Upper lobe of left lung (tissue), 6 donors: ENCODE measurements at regions not wholly inside any gene's neighbourhood (a gene's known extent, or its start where the extent isn't known, plus 50 kb on each side); places are given as distances from the start of the nearest gene placed in this dataset.

Source experiments
- ATAC-seq, 2 donors: fragments of 200-7000 bp; cut with Tn5 transposase; one replicate each; pipeline ENCODE4 v1.9.1; 2022; ENCODE audit warnings: mild to moderate bottlenecking in 2 of 2, moderate library complexity in 2 of 2; ENCODE audit not compliant: low FRiP score in 2 of 2
- DNase-seq, 2 donors: peaks; one replicate each; pipeline ENCODE4 v3.0.0-alpha.2; 2019 to 2020
- H3K27ac ChIP-seq, 4 donors: fragments of 200-600 bp; sonication (generic); one replicate each; pipeline ENCODE4 v1.5.1; 2016 to 2019
- H3K27me3 ChIP-seq, 4 donors: fragments of 200-600 bp; sonication (generic); one replicate each; pipeline ENCODE4 v1.5.1; 2017 to 2019
- H3K36me3 ChIP-seq, 4 donors: fragments of 200-600 bp; sonication (generic); one replicate each; pipeline ENCODE4 v1.5.1; 2016 to 2019
- H3K4me1 ChIP-seq, 4 donors: fragments of 200-600 bp; sonication (generic); one replicate each; pipeline ENCODE4 v1.5.1; 2018 to 2019
- H3K4me3 ChIP-seq, 4 donors: fragments of 200-600 bp; sonication (generic); one replicate each; pipeline ENCODE4 v1.5.1; 2017 to 2019; ENCODE audit warnings: mild to moderate bottlenecking in 2 of 4, moderate library complexity in 1 of 4
- H3K9me3 ChIP-seq, 4 donors: fragments of 200-600 bp; sonication (generic); one replicate each; pipeline ENCODE4 v1.5.1; 2018 to 2019
- CTCF ChIP-seq, 6 experiments: fragments of 450-650 bp in 4 of 6; fragments of 200-600 bp in 2 of 6; sonication (generic) in 2 of 6; IDR thresholded peaks; one replicate each; pipeline ENCODE4 v1.5.1; 2016 to 2019; ENCODE audit warnings: antibody characterized with exemption in 6 of 6
- EP300 ChIP-seq, 4 donors: sonication (generic); formaldehyde crosslinking; IDR thresholded peaks; one replicate each; pipeline ENCODE4 v1.5.1; 2017; ENCODE audit warnings: antibody characterized with exemption in 4 of 4, control low read depth in 2 of 4
- POLR2A ChIP-seq, 4 donors: fragments of 450-650 bp; IDR thresholded peaks; one replicate each; pipeline ENCODE4 v1.5.1; 2016 to 2017; ENCODE audit warnings: antibody characterized with exemption in 4 of 4, mild to moderate bottlenecking in 2 of 4
- POLR2AphosphoS5 ChIP-seq, 2 donors: sonication (generic); formaldehyde crosslinking; IDR thresholded peaks; one replicate each; pipeline ENCODE4 v1.5.1; 2017; ENCODE audit warnings: antibody characterized with exemption in 2 of 2
- WGBS, 2 donors: methylation state at CpG; one replicate each; pipeline ENCODE4 v1.1.5; 2017 to 2018; 5-methylcytosine and 5-hydroxymethylcytosine counted together
- donor health status: DM: no; HTN: no; CAD: no; lungs with moderate emphysema.
- donor health status: DM: no; HTN: yes; CAD: no; lungs with severe emphysema.

DNA sequence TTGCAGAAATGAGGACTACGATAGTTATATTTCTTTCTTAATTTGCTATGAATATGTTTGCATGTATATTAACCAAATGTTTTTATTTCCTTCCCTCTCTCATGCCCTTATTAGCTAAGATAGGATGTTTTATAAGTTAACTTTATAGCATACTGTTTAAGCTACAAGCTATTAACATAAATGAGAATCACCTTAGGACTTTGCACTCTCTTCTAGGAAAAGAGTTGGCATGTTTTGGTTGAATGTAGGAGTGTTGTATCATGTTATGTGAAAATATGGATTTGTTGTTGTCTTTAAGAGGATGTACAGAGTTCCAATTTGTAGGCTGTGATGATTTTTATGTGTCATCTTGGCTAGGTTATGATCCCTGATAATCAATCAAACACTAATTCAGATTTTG lies 467.4 kb upstream of the SETBP1 start:
- ATAC-seq = no peak
- no peak for TF ChIP-seq POLR2AphosphoS5 (IDR thresholded peaks at IDR 0.05)
- TF ChIP-seq EP300 (IDR thresholded peaks at IDR 0.05) = no peak
- no peak for TF ChIP-seq POLR2A (IDR thresholded peaks at IDR 0.05)
- TF ChIP-seq CTCF (IDR thresholded peaks at IDR 0.05) = no peak

GRCh38 chr18:44214396-44214795 lies 466.3 kb upstream of the SETBP1 start:
- no peaks in the 10 kb centered on the region for H3K9me3 ChIP-seq
- H3K4me3 ChIP-seq = no peak overlapping the region
- no peaks in the 10 kb centered on the region for H3K36me3 ChIP-seq
- ATAC-seq (no peak), DNase-seq (no peak)
- H3K27ac ChIP-seq = no peak overlapping the region
- no peaks in the 10 kb centered on the region for H3K27me3 ChIP-seq
- no peaks in the 10 kb centered on the region for H3K4me1 ChIP-seq
- TF ChIP-seq EP300 (IDR thresholded peaks at IDR 0.05) (no peak), POLR2AphosphoS5 (IDR thresholded peaks at IDR 0.05) (no peak)
- 86 to 89% methylated on average over 2 of the region's 2 CpGs for WGBS, 2 donors

More for the DNA sequence above, 467.4 kb upstream of the SETBP1 start:
- Histone ChIP-seq H3K36me3 (no peaks in the 10 kb centered on the region), H3K27me3 (no peaks in the 10 kb centered on the region), H3K4me1 (no peaks in the 10 kb centered on the region), H3K4me3 (no peak overlapping the region), H3K9me3 (no peaks in the 10 kb centered on the region), H3K27ac (no peak overlapping the region)
- DNase-seq = no peak
- WGBS, 2 donors = 90 to 95% methylated on average over 1 of the region's 1 CpG

DNA sequence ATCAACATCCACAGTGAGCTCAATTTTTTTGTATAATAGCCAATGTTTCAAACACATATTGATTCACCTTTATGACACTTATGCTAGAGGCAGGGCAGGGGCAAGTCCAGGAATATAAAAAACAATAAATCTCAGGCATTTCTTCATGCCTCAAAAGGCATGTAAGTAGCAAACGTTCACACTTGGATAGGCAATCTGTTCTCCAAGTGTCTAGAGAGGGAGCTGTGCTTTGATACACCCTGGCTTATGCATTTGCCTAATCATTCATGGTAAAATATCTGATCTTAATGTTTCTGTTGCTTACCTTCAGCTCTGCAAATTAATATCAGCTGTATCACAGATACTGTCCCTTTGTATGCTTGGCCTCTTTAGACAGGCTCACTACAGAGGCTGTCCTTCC lies 464.5 kb upstream of the SETBP1 start:
- ATAC-seq = no peak
- 61 to 70% methylated on average over 1 of the region's 1 CpG for WGBS, 2 donors
- H3K36me3 ChIP-seq = no peaks in the 10 kb centered on the region
- H3K4me1 ChIP-seq = no peaks in the 10 kb centered on the region
- no peak overlapping the region for H3K27ac ChIP-seq
- DNase-seq = no peak
- TF ChIP-seq CTCF (IDR thresholded peaks at IDR 0.05) (no peak), EP300 (IDR thresholded peaks at IDR 0.05) (no peak), POLR2AphosphoS5 (IDR thresholded peaks at IDR 0.05) (no peak), POLR2A (IDR thresholded peaks at IDR 0.05) (no peak)
- no peaks in the 10 kb centered on the region for H3K9me3 ChIP-seq
- H3K27me3 ChIP-seq = no peaks in the 10 kb centered on the region
- H3K4me3 ChIP-seq = no peak overlapping the region

DNA sequence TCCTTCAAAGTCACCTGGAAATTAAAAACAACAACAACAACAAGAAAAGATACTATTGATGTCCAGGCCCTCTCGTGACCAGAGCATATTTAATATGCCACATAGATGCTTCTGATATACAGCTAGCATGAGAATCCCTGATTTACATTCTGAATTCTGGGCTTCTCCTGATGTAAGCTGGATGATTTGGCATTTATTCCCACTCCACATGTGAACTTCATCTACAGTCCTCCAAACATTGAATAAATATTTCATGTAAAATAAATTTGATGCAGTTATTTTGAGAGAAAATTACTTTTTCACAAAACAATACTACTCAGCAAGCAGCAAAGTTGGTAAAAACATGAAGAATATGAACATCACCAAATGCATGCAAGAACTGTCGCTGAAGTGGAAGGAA lies 453.2 kb upstream of the SETBP1 start:
- Histone ChIP-seq H3K27ac (no peak overlapping the region), H3K4me3 (no peak overlapping the region), H3K4me1 (peaks cover 0 to 4% (median 0%) of the 10 kb centered on the region in 4 donors), H3K9me3 (no peaks in the 10 kb centered on the region), H3K36me3 (no peaks in the 10 kb centered on the region), H3K27me3 (no peaks in the 10 kb centered on the region)
- ATAC-seq = no peak
- DNase-seq = no peak
- no peak for TF ChIP-seq POLR2AphosphoS5 (IDR thresholded peaks at IDR 0.05)
- TF ChIP-seq EP300 (IDR thresholded peaks at IDR 0.05) = no peak
- no peak for TF ChIP-seq CTCF (IDR thresholded peaks at IDR 0.05)
- TF ChIP-seq POLR2A (IDR thresholded peaks at IDR 0.05) = no peak
- WGBS, 2 donors = 83 to 87% methylated on average over 2 of the region's 2 CpGs

- ATAC-seq = peak; percentile 75 to 78
- no peak for TF ChIP-seq POLR2A (IDR thresholded peaks at IDR 0.05)
- TF ChIP-seq CTCF (IDR thresholded peaks at IDR 0.05) = no peak
- TF ChIP-seq EP300 (IDR thresholded peaks at IDR 0.05) = no peak
- TF ChIP-seq POLR2AphosphoS5 (IDR thresholded peaks at IDR 0.05) = no peak
- 28 to 47% methylated on average over 3 of the region's 3 CpGs for WGBS, 2 donors
- Histone ChIP-seq H3K27me3 (no peaks in the 10 kb centered on the region), H3K9me3 (no peaks in the 10 kb centered on the region), H3K4me1 (peaks cover 0 to 4% (median 0%) of the 10 kb centered on the region in 4 donors), H3K27ac (no peak overlapping the region), H3K4me3 (no peak overlapping the region), H3K36me3 (no peaks in the 10 kb centered on the region)
- DNase-seq = no peak
Observed at GRCh38 chr18:44229693-44230108, 451.0 kb upstream of the SETBP1 start.
